ENCODE measurements at regions not wholly inside any gene's neighbourhood (a gene's known extent, or its start where the extent isn't known, plus 50 kb on each side); places are given as distances from the start of the nearest gene placed in this dataset.
"Not testable (repeated sequence)": the region's sequence is repeated elsewhere in the genome, so short reads cannot be mapped to it uniquely, and the experiment has no call there.

GRCh38 chr4:18113710-18114331, 92.3 kb upstream of the LCORL start:
- Mint-ChIP-seq H3K9me3 (ENCODE audit: unreplicated experiment) (no peaks in the 10 kb centered on the region), H3K27me3 (ENCODE audit: unreplicated experiment) (no peaks in the 10 kb centered on the region), H3K36me3 (ENCODE audit: unreplicated experiment) (no peaks in the 10 kb centered on the region), H3K4me3 (ENCODE audit: unreplicated experiment) (no peak overlapping the region), H3K4me1 (ENCODE audit: low read depth, unreplicated experiment) (no peaks in the 10 kb centered on the region), H3K27ac (ENCODE audit: unreplicated experiment) (no peak overlapping the region)
- TF ChIP-seq CTCF (IDR thresholded peaks at IDR 0.05; ENCODE audit: partially characterized antibody, unreplicated experiment): no peak
- no peak for DNase-seq

GRCh38 chr4:18111081-18111480, 89.5 kb upstream of the LCORL start:
- Mint-ChIP-seq H3K27me3 (ENCODE audit: unreplicated experiment) (no peaks in the 10 kb centered on the region), H3K4me1 (ENCODE audit: low read depth, unreplicated experiment) (no peaks in the 10 kb centered on the region), H3K36me3 (ENCODE audit: unreplicated experiment) (no peaks in the 10 kb centered on the region), H3K4me3 (ENCODE audit: unreplicated experiment) (no peak overlapping the region), H3K9me3 (ENCODE audit: unreplicated experiment) (no peaks in the 10 kb centered on the region), H3K27ac (ENCODE audit: unreplicated experiment) (no peak overlapping the region)
- DNase-seq: no peak
- no peak for TF ChIP-seq CTCF (IDR thresholded peaks at IDR 0.05; ENCODE audit: partially characterized antibody, unreplicated experiment)

- Mint-ChIP-seq H3K9me3 (ENCODE audit: unreplicated experiment) (no peaks in the 10 kb centered on the region), H3K4me1 (ENCODE audit: low read depth, unreplicated experiment) (no peaks in the 10 kb centered on the region)
Measured at GRCh38 chr4:18110099-18110498, 88.5 kb upstream of the LCORL start.

GRCh38 chr4:18109676-18110075, 88.1 kb upstream of the LCORL start:
- H3K27ac Mint-ChIP-seq (ENCODE audit: unreplicated experiment): no peak overlapping the region
- no peaks in the 10 kb centered on the region for H3K27me3 Mint-ChIP-seq (ENCODE audit: unreplicated experiment)
- TF ChIP-seq CTCF (IDR thresholded peaks at IDR 0.05; ENCODE audit: partially characterized antibody, unreplicated experiment): no peak
- no peaks in the 10 kb centered on the region for H3K9me3 Mint-ChIP-seq (ENCODE audit: unreplicated experiment)
- H3K4me1 Mint-ChIP-seq (ENCODE audit: low read depth, unreplicated experiment): no peaks in the 10 kb centered on the region
- no peaks in the 10 kb centered on the region for H3K36me3 Mint-ChIP-seq (ENCODE audit: unreplicated experiment)
- DNase-seq: no peak
- no peak overlapping the region for H3K4me3 Mint-ChIP-seq (ENCODE audit: unreplicated experiment)

More at GRCh38 chr4:18110099-18110498, 88.5 kb upstream of the LCORL start:
- Mint-ChIP-seq H3K27ac (ENCODE audit: unreplicated experiment) (no peak overlapping the region), H3K27me3 (ENCODE audit: unreplicated experiment) (no peaks in the 10 kb centered on the region), H3K4me3 (ENCODE audit: unreplicated experiment) (no peak overlapping the region), H3K36me3 (ENCODE audit: unreplicated experiment) (no peaks in the 10 kb centered on the region)
- no peak for DNase-seq
- no peak for TF ChIP-seq CTCF (IDR thresholded peaks at IDR 0.05; ENCODE audit: partially characterized antibody, unreplicated experiment)

- H3K36me3 Mint-ChIP-seq (ENCODE audit: unreplicated experiment); H3K9me3 Mint-ChIP-seq (ENCODE audit: unreplicated experiment); DNase-seq; H3K4me3 Mint-ChIP-seq (ENCODE audit: unreplicated experiment); H3K4me1 Mint-ChIP-seq (ENCODE audit: low read depth, unreplicated experiment); H3K27me3 Mint-ChIP-seq (ENCODE audit: unreplicated experiment); H3K27ac Mint-ChIP-seq (ENCODE audit: unreplicated experiment): not testable (repeated sequence)
Measured at GRCh38 chr4:18107848-18108528, 86.4 kb upstream of the LCORL start.

Data from glutamatergic neuron (in vitro differentiated cells).